GM23248 (cell line): ENCODE measurements at regions not wholly inside any gene's neighbourhood (a gene's known extent, or its start where the extent isn't known, plus 50 kb on each side); places are given as distances from the start of the nearest gene placed in this dataset.

ENCODE experiments used
- DNase-seq: peaks from one replicate; pipeline ENCODE4 v3.0.0-alpha.2; 2015
- H2AFZ ChIP-seq: fragments of 200-600 bp; sonication (generic); 2 replicates; pipeline ENCODE4 v1.6.1; 2016; ENCODE audit warnings: antibody characterized with exemption
- H3F3A ChIP-seq: fragments of 200-600 bp; sonication (generic); 2 replicates; pipeline ENCODE4 v1.6.1; 2016; ENCODE audit warnings: mild to moderate bottlenecking, antibody characterized with exemption, mixed run types; ENCODE audit not compliant: insufficient read depth
- H3K27ac ChIP-seq: fragments of 200-600 bp; sonication (generic); 2 replicates; pipeline ENCODE4 v1.5.1; 2016; ENCODE audit warnings: mild to moderate bottlenecking
- H3K27me3 ChIP-seq: fragments of 200-600 bp; sonication (generic); replicated peaks from 2 replicates; pipeline ENCODE4 v1.6.1; 2016; ENCODE audit warnings: mild to moderate bottlenecking; ENCODE audit not compliant: insufficient read depth
- H3K36me3 ChIP-seq: fragments of 200-600 bp; sonication (generic); 2 replicates; pipeline ENCODE4 v1.6.1; 2016; ENCODE audit warnings: low read depth, mild to moderate bottlenecking
- H3K4me1 ChIP-seq: fragments of 200-600 bp; sonication (generic); 2 replicates; pipeline ENCODE4 v1.6.1; 2016; ENCODE audit warnings: mild to moderate bottlenecking; ENCODE audit not compliant: insufficient read depth
- H3K4me2 ChIP-seq: fragments of 200-600 bp; sonication (generic); one replicate; pipeline ENCODE4 v1.6.1; 2016; ENCODE audit warnings: mild to moderate bottlenecking; ENCODE audit not compliant: unreplicated experiment
- H3K4me3 ChIP-seq: fragments of 200-600 bp; sonication (generic); 2 replicates; pipeline ENCODE4 v1.5.1; 2016; ENCODE audit warnings: mild to moderate bottlenecking
- H3K79me2 ChIP-seq: fragments of 200-600 bp; sonication (generic); 2 replicates; pipeline ENCODE4 v1.6.1; 2016; ENCODE audit warnings: mild to moderate bottlenecking; ENCODE audit not compliant: insufficient read depth
- H3K9ac ChIP-seq: fragments of 200-600 bp; sonication (generic); 2 replicates; pipeline ENCODE4 v1.6.1; 2016; ENCODE audit warnings: mild to moderate bottlenecking
- H3K9me2 ChIP-seq: fragments of 200-600 bp; sonication (generic); 2 replicates; pipeline ENCODE4 v1.6.1; 2016; ENCODE audit warnings: mixed run types, mild to moderate bottlenecking, moderate library complexity; ENCODE audit not compliant: insufficient read depth
- H3K9me3 ChIP-seq: fragments of 200-600 bp; sonication (generic); one replicate; pipeline ENCODE4 v1.6.1; 2017; ENCODE audit warnings: low read depth
- H4K20me1 ChIP-seq: fragments of 200-600 bp; sonication (generic); 2 replicates; pipeline ENCODE4 v1.6.0; 2016; ENCODE audit not compliant: insufficient read depth
- EZH2 ChIP-seq: fragments of 200-600 bp; sonication (generic); IDR thresholded peaks from 2 replicates; pipeline ENCODE4 v1.6.1; 2018; ENCODE audit warnings: antibody characterized with exemption, mild to moderate bottlenecking; ENCODE audit not compliant: insufficient read depth, poor library complexity, severe bottlenecking
- EZH2phosphoT487 ChIP-seq: fragments of 200-600 bp; sonication (generic); IDR thresholded peaks from 2 replicates; pipeline ENCODE4 v1.6.1; 2018; ENCODE audit warnings: antibody characterized with exemption, moderate library complexity, mild to moderate bottlenecking, low read depth; ENCODE audit not compliant: insufficient read depth
- WGBS, 2 experiments: methylation state at CpG; one replicate each; pipeline ENCODE4 v1.1.6; 2015 to 2017; ENCODE audit warnings: low lambda C conversion rate in 2 of 2, low coverage in 1 of 2; ENCODE audit errors: missing lambda C conversion rate in 2 of 2; 5-methylcytosine and 5-hydroxymethylcytosine counted together
- in situ Hi-C: fragments of 300-500 bp; cut with MboI; formaldehyde crosslinking; loops from 2 replicates; pipeline ENCODE4 v1.15.0; 2020

DNA sequence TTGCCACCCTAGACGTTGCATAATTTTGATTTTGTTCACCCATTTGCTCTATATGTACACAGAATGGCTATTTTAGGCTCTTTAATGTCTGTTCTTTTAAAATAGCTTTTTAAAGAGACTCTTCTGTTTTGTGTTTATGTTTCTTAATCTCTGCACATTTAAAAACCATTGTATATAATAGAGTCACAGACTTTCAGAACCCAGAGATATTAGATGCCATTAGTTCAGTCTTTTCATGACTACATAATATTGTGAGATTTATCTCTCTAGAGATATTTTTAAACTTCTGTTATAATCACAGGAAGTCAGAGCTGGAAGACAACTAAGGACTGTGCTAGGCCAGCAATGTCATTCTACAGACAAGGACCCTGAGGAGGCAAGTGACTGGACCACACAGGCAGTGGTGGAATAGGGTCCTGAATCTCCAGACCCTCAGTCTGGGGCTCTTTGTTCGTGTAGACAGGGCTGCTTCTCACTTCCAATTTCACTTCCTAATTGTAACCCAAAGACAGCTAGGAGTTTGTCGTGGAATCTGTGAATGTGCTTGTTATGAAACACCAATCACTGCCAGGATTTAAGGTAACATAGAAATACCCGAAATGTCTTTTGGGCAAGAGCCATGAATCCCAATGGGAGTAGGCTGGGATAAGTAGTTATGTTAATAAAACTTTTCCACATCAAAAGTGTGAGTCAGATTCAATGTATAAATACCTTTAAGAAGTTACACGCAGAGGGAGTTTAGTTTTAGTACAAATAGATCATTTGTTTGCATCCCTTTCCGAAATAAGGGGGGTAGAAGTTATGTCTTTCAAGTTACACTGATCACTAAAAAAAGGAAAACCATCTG is 165.2 kb upstream of the ROPN1 start:
- no peaks in the 10 kb centered on the region for H3K79me2 ChIP-seq
- in situ Hi-C loops = no loop called here
- peaks cover 17% of the 10 kb centered on the region; the same call in 1 of the 2 replicates for H3K27me3 ChIP-seq

DNA sequence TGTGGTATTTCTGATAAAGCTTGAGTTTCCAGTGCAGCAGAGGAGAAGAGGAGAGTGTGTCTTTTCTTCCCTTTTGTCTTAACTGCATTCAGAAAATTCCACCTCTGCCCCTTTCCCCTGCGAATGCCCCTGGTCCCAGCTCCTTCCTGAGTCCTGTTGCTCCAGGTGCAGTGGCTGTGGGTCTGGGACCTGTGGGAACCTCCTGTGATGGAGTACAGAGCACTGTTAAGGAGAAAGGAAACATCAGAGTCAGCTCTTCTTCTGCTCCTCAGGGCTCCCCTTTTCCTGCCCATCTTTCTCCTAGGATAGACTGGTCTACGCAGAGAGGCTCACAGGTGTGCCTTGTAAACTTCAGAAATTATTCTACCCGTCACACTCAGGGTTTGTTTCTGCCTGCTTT is 165.8 kb upstream of the ROPN1 start:
- H4K20me1 ChIP-seq = no peaks in the 10 kb centered on the region
- no peak overlapping the region for H3K27ac ChIP-seq
- 29 to 49% methylated on average over 3 of the region's 3 CpGs for WGBS, 2 experiments
- DNase-seq = no peak
- no peak overlapping the region for H3K4me2 ChIP-seq
- H3K36me3 ChIP-seq = no peaks in the 10 kb centered on the region
- H3K4me1 ChIP-seq = no peaks in the 10 kb centered on the region
- no peaks in the 10 kb centered on the region for H3F3A ChIP-seq
- H3K9ac ChIP-seq = no peak overlapping the region
- H3K9me3 ChIP-seq = no peaks in the 10 kb centered on the region
- no peaks in the 10 kb centered on the region for H3K79me2 ChIP-seq
- H3K27me3 ChIP-seq = peaks cover 17% of the 10 kb centered on the region; the same call in 1 of the 2 replicates
- no peaks in the 10 kb centered on the region for H3K9me2 ChIP-seq
- H2AFZ ChIP-seq = no peak overlapping the region
- TF ChIP-seq EZH2phosphoT487 = no peak
- TF ChIP-seq EZH2 = no peak
- no peak overlapping the region for H3K4me3 ChIP-seq
- in situ Hi-C loops = no loop called here

More for the DNA sequence above, 165.2 kb upstream of the ROPN1 start:
- no peaks in the 10 kb centered on the region for H3K9me3 ChIP-seq
- H3K9ac ChIP-seq = no peak overlapping the region
- TF ChIP-seq EZH2 (no peak), EZH2phosphoT487 (no peak)
- no peak for DNase-seq
- no peak overlapping the region for H3K4me3 ChIP-seq
- H3K4me2 ChIP-seq = no peak overlapping the region
- H3K36me3 ChIP-seq = no peaks in the 10 kb centered on the region
- H3F3A ChIP-seq = no peaks in the 10 kb centered on the region
- H2AFZ ChIP-seq = no peak overlapping the region
- H3K4me1 ChIP-seq = no peaks in the 10 kb centered on the region
- H4K20me1 ChIP-seq = no peaks in the 10 kb centered on the region
- no peaks in the 10 kb centered on the region for H3K9me2 ChIP-seq
- no peak overlapping the region for H3K27ac ChIP-seq
- WGBS, 2 experiments = 30% methylated on average over 6 of the region's 6 CpGs

DNA sequence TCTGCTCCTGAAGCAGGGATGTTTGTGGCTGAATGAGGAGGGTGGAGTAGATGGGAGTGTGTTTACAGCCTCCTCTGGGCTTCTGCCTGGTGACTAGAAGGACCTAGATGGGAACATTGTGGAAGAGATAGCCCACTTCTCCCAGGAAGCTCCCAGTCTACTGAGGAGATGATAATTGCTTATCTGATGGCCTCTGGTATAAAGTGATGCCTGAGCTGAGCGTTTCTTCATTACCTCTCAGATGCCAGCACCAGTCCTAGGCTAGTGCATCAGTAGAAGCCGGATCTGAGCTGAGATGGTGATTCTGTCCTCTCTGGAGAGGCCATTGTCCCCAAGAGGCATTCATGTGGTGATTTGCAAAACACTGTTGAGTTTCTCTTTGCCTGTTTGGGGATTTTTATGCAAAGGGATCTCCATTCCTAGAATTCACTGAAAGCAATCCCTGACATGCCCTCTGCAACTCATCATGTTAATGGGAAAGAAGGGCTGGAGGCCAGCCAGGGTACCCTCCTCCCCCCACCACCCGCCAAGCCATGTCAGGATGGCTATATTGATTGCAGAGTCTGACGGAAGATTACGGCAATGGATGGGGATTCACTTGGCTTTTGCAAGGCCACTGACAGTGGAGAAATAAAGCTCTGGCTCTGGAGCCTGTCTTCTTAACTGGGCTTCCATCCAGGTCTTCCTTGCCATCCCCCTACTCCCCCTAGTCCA is 166.4 kb upstream of the ROPN1 start:
- Histone ChIP-seq H2AFZ (no peak overlapping the region), H3K27ac (no peak overlapping the region), H3K36me3 (no peaks in the 10 kb centered on the region), H3K9me2 (no peaks in the 10 kb centered on the region), H4K20me1 (no peaks in the 10 kb centered on the region), H3K4me2 (no peak overlapping the region), H3K4me1 (no peaks in the 10 kb centered on the region), H3K27me3 (peaks cover 17% of the 10 kb centered on the region; the same call in 1 of the 2 replicates), H3K79me2 (no peaks in the 10 kb centered on the region), H3K4me3 (no peak overlapping the region), H3F3A (no peaks in the 10 kb centered on the region), H3K9ac (no peak overlapping the region), H3K9me3 (no peaks in the 10 kb centered on the region)
- DNase-seq = no peak
- TF ChIP-seq EZH2phosphoT487 (no peak), EZH2 (no peak)
- WGBS, 2 experiments = 63 to 64% methylated on average over 5 of the region's 5 CpGs
- in situ Hi-C loops = no loop called here

DNA sequence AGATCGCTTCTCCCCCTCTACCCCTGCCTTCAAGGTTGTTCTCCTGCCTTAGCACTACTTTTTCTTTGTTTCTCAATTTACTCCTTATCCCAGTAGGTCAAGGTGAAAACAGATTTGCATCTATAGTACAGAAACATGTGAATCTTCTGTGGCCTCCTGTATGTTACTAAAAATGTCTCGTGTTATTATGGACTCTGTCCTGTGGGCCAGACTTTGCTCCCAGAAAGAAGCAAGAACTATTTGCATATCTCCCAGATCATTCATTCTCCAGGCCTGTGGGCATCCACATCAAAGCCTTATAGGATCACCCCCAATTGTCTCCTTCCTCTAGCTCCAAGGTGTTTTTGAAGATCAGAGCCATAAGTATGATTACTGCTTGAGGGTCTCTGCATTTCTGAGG is 169.5 kb upstream of the ROPN1 start:
- H3F3A ChIP-seq = no peaks in the 10 kb centered on the region
- no peaks in the 10 kb centered on the region for H3K36me3 ChIP-seq
- H3K79me2 ChIP-seq = no peaks in the 10 kb centered on the region
- H3K4me1 ChIP-seq = no peaks in the 10 kb centered on the region
- no peak overlapping the region for H2AFZ ChIP-seq
- TF ChIP-seq EZH2phosphoT487 = no peak
- 64 to 72% methylated on average over 2 of the region's 2 CpGs for WGBS, 2 experiments
- H3K27me3 ChIP-seq = 0 out of 2 replicates have a peak, but pooled peaks cover 11% of the 10 kb centered on the region
- H3K9me2 ChIP-seq = no peaks in the 10 kb centered on the region
- H3K4me3 ChIP-seq = no peak overlapping the region
- no peak overlapping the region for H3K27ac ChIP-seq
- in situ Hi-C loops = no loop called here
- no peak overlapping the region for H3K9ac ChIP-seq
- H3K9me3 ChIP-seq = no peaks in the 10 kb centered on the region
- no peak overlapping the region for H3K4me2 ChIP-seq
- no peak for DNase-seq
- no peaks in the 10 kb centered on the region for H4K20me1 ChIP-seq
